ENCODE measurements at regions not wholly inside any gene's neighbourhood (a gene's known extent, or its start where the extent isn't known, plus 50 kb on each side); places are given as distances from the start of the nearest gene placed in this dataset.

- H3K27ac Mint-ChIP-seq, result no peak overlapping the region
- H3K4me3 ChIP-seq (ENCODE audit: low read length), result no peak overlapping the region
- DNase-seq, result no peak
- H3K9me3 Mint-ChIP-seq, result peaks cover 11 to 18% (median 14%) of the 10 kb centered on the region in 5 donors
- H3K36me3 Mint-ChIP-seq, result no peaks in the 10 kb centered on the region
- H3K27ac ChIP-seq (ENCODE audit: low read depth, low read length), result no peak overlapping the region
- ChIA-PET POLR2A (no interaction called here), CTCF (no interaction called here)
- no peaks in the 10 kb centered on the region for H3K4me1 ChIP-seq (ENCODE audit: insufficient read depth, low read length)
- H3K27me3 ChIP-seq (ENCODE audit: insufficient read depth, low read length, poor library complexity, severe bottlenecking), result no peaks in the 10 kb centered on the region
- no peaks in the 10 kb centered on the region for H3K9me3 ChIP-seq (ENCODE audit: low read length)
- H3K4me3 Mint-ChIP-seq, result no peak overlapping the region
- H3K36me3 ChIP-seq (ENCODE audit: insufficient read depth, low read length), result no peaks in the 10 kb centered on the region
- H3K27me3 Mint-ChIP-seq, result peaks cover 0 to 1% of the 10 kb centered on the region in 2 donors
- no peaks in the 10 kb centered on the region for H3K4me1 Mint-ChIP-seq
Observed at GRCh38 chr16:6827931-6828330, 504.7 kb upstream of the RBFOX1 start.

GRCh38 chr16:6827267-6827666 is 505.4 kb upstream of the RBFOX1 start:
- DNase-seq, result no peak
- Mint-ChIP-seq H3K27me3 (no peaks in the 10 kb centered on the region), H3K4me3 (no peak overlapping the region), H3K36me3 (no peaks in the 10 kb centered on the region), H3K4me1 (no peaks in the 10 kb centered on the region), H3K27ac (no peak overlapping the region), H3K9me3 (peaks cover 11 to 18% (median 14%) of the 10 kb centered on the region in 5 donors)
- no peaks in the 10 kb centered on the region for H3K9me3 ChIP-seq (ENCODE audit: low read length)
- no peaks in the 10 kb centered on the region for H3K27me3 ChIP-seq (ENCODE audit: insufficient read depth, low read length, poor library complexity, severe bottlenecking)
- ChIA-PET POLR2A (no interaction called here), CTCF (no interaction called here)
- H3K36me3 ChIP-seq (ENCODE audit: insufficient read depth, low read length), result no peaks in the 10 kb centered on the region
- no peaks in the 10 kb centered on the region for H3K4me1 ChIP-seq (ENCODE audit: insufficient read depth, low read length)
- no peak overlapping the region for H3K4me3 ChIP-seq (ENCODE audit: low read length)
- no peak overlapping the region for H3K27ac ChIP-seq (ENCODE audit: low read depth, low read length)

GRCh38 chr16:6822041-6822440 is 510.6 kb upstream of the RBFOX1 start:
- peaks cover 8 to 30% (median 18%) of the 10 kb centered on the region in 5 donors for H3K9me3 Mint-ChIP-seq
- no peaks in the 10 kb centered on the region for H3K36me3 Mint-ChIP-seq
- no peaks in the 10 kb centered on the region for H3K9me3 ChIP-seq (ENCODE audit: low read length)
- ChIA-PET CTCF (no interaction called here), POLR2A (no interaction called here)
- no peak overlapping the region for H3K27ac Mint-ChIP-seq
- no peak overlapping the region for H3K4me3 Mint-ChIP-seq
- no peaks in the 10 kb centered on the region for H3K36me3 ChIP-seq (ENCODE audit: insufficient read depth, low read length)
- no peak overlapping the region for H3K4me3 ChIP-seq (ENCODE audit: low read length)
- H3K27ac ChIP-seq (ENCODE audit: low read depth, low read length), result no peak overlapping the region
- H3K4me1 Mint-ChIP-seq, result no peaks in the 10 kb centered on the region
- no peaks in the 10 kb centered on the region for H3K4me1 ChIP-seq (ENCODE audit: insufficient read depth, low read length)
- H3K27me3 ChIP-seq (ENCODE audit: insufficient read depth, low read length, poor library complexity, severe bottlenecking), result no peaks in the 10 kb centered on the region
- H3K27me3 Mint-ChIP-seq, result no peaks in the 10 kb centered on the region
- DNase-seq, result no peak

- Mint-ChIP-seq H3K27ac (no peak overlapping the region), H3K27me3 (no peaks in the 10 kb centered on the region), H3K4me3 (no peak overlapping the region), H3K9me3 (peaks cover 2 to 22% (median 7%) of the 10 kb centered on the region in 5 donors), H3K36me3 (peaks cover 0 to 2% (median 0%) of the 10 kb centered on the region in 3 donors), H3K4me1 (no peaks in the 10 kb centered on the region)
- POLR2A ChIA-PET, result no interaction called here
- H3K9me3 ChIP-seq (ENCODE audit: low read length), result no peaks in the 10 kb centered on the region
- no peaks in the 10 kb centered on the region for H3K27me3 ChIP-seq (ENCODE audit: insufficient read depth, low read length, poor library complexity, severe bottlenecking)
- H3K36me3 ChIP-seq (ENCODE audit: insufficient read depth, low read length), result no peaks in the 10 kb centered on the region
- H3K27ac ChIP-seq (ENCODE audit: low read depth, low read length), result no peak overlapping the region
- CTCF ChIA-PET, result no interaction called here
- no peak overlapping the region for H3K4me3 ChIP-seq (ENCODE audit: low read length)
- no peak for DNase-seq
- no peaks in the 10 kb centered on the region for H3K4me1 ChIP-seq (ENCODE audit: insufficient read depth, low read length)
Observed at GRCh38 chr16:6804461-6804860, 528.2 kb upstream of the RBFOX1 start.

- Histone ChIP-seq H3K9me3 (ENCODE audit: low read length) (no peaks in the 10 kb centered on the region), H3K36me3 (ENCODE audit: insufficient read depth, low read length) (no peaks in the 10 kb centered on the region), H3K4me3 (ENCODE audit: low read length) (no peak overlapping the region), H3K27ac (ENCODE audit: low read depth, low read length) (no peak overlapping the region), H3K4me1 (ENCODE audit: insufficient read depth, low read length) (no peaks in the 10 kb centered on the region), H3K27me3 (ENCODE audit: insufficient read depth, low read length, poor library complexity, severe bottlenecking) (no peaks in the 10 kb centered on the region)
- peaks cover 2 to 22% (median 7%) of the 10 kb centered on the region in 5 donors for H3K9me3 Mint-ChIP-seq
- H3K27ac Mint-ChIP-seq, result no peak overlapping the region
- peaks cover 0 to 2% (median 0%) of the 10 kb centered on the region in 3 donors for H3K36me3 Mint-ChIP-seq
- ChIA-PET POLR2A (no interaction called here), CTCF (no interaction called here)
- no peak for DNase-seq
- no peak overlapping the region for H3K4me3 Mint-ChIP-seq
- H3K4me1 Mint-ChIP-seq, result no peaks in the 10 kb centered on the region
- no peaks in the 10 kb centered on the region for H3K27me3 Mint-ChIP-seq
Observed at GRCh38 chr16:6803176-6803575, 529.5 kb upstream of the RBFOX1 start.

GRCh38 chr16:6797223-6797622 is 535.4 kb upstream of the RBFOX1 start:
- Histone ChIP-seq H3K4me1 (ENCODE audit: insufficient read depth, low read length) (no peaks in the 10 kb centered on the region), H3K27me3 (ENCODE audit: insufficient read depth, low read length, poor library complexity, severe bottlenecking) (no peaks in the 10 kb centered on the region), H3K9me3 (ENCODE audit: low read length) (no peaks in the 10 kb centered on the region), H3K4me3 (ENCODE audit: low read length) (no peak overlapping the region), H3K36me3 (ENCODE audit: insufficient read depth, low read length) (no peaks in the 10 kb centered on the region), H3K27ac (ENCODE audit: low read depth, low read length) (no peak overlapping the region)
- Mint-ChIP-seq H3K27me3 (no peaks in the 10 kb centered on the region), H3K27ac (no peak overlapping the region), H3K36me3 (peaks cover 0 to 2% (median 0%) of the 10 kb centered on the region in 3 donors), H3K9me3 (peaks cover 3 to 24% (median 16%) of the 10 kb centered on the region in 5 donors), H3K4me3 (no peak overlapping the region), H3K4me1 (no peaks in the 10 kb centered on the region)
- ChIA-PET POLR2A (no interaction called here), CTCF (no interaction called here)
- no peak for DNase-seq

GRCh38 chr16:6777624-6778023 is 555.0 kb upstream of the RBFOX1 start:
- Mint-ChIP-seq H3K4me1 (no peaks in the 10 kb centered on the region), H3K27me3 (no peaks in the 10 kb centered on the region), H3K27ac (no peak overlapping the region), H3K36me3 (no peaks in the 10 kb centered on the region), H3K4me3 (peak overlapping the region in 1 of 7 donors; percentile 14), H3K9me3 (peaks cover 6 to 19% (median 9%) of the 10 kb centered on the region in 5 donors)
- Histone ChIP-seq H3K4me3 (ENCODE audit: low read length) (no peak overlapping the region), H3K27ac (ENCODE audit: low read depth, low read length) (no peak overlapping the region), H3K4me1 (ENCODE audit: insufficient read depth, low read length) (no peaks in the 10 kb centered on the region), H3K36me3 (ENCODE audit: insufficient read depth, low read length) (no peaks in the 10 kb centered on the region), H3K9me3 (ENCODE audit: low read length) (no peaks in the 10 kb centered on the region), H3K27me3 (ENCODE audit: insufficient read depth, low read length, poor library complexity, severe bottlenecking) (no peaks in the 10 kb centered on the region)
- no peak for DNase-seq
- POLR2A ChIA-PET, result no interaction called here
- CTCF ChIA-PET, result no interaction called here

GRCh38 chr16:6775712-6776111 is 556.9 kb upstream of the RBFOX1 start:
- Mint-ChIP-seq H3K4me1 (no peaks in the 10 kb centered on the region), H3K4me3 (no peak overlapping the region), H3K36me3 (no peaks in the 10 kb centered on the region), H3K27me3 (no peaks in the 10 kb centered on the region), H3K9me3 (peaks cover 0 to 6% (median under 1%) of the 10 kb centered on the region in 5 donors), H3K27ac (no peak overlapping the region)
- ChIA-PET POLR2A (no interaction called here), CTCF (no interaction called here)
- Histone ChIP-seq H3K4me3 (ENCODE audit: low read length) (no peak overlapping the region), H3K27me3 (ENCODE audit: insufficient read depth, low read length, poor library complexity, severe bottlenecking) (no peaks in the 10 kb centered on the region), H3K36me3 (ENCODE audit: insufficient read depth, low read length) (no peaks in the 10 kb centered on the region), H3K4me1 (ENCODE audit: insufficient read depth, low read length) (no peaks in the 10 kb centered on the region), H3K27ac (ENCODE audit: low read depth, low read length) (no peak overlapping the region), H3K9me3 (ENCODE audit: low read length) (no peaks in the 10 kb centered on the region)
- DNase-seq, result no peak

- ChIA-PET CTCF (no interaction called here), POLR2A (no interaction called here)
- no peaks in the 10 kb centered on the region for H3K27me3 Mint-ChIP-seq
- no peak overlapping the region for H3K27ac ChIP-seq (ENCODE audit: low read depth, low read length)
- no peak overlapping the region for H3K27ac Mint-ChIP-seq
- H3K4me1 Mint-ChIP-seq, result no peaks in the 10 kb centered on the region
- no peak for DNase-seq
- peaks cover 0 to 5% (median 2%) of the 10 kb centered on the region in 5 donors for H3K9me3 Mint-ChIP-seq
- no peaks in the 10 kb centered on the region for H3K27me3 ChIP-seq (ENCODE audit: insufficient read depth, low read length, poor library complexity, severe bottlenecking)
- no peaks in the 10 kb centered on the region for H3K9me3 ChIP-seq (ENCODE audit: low read length)
- no peaks in the 10 kb centered on the region for H3K36me3 ChIP-seq (ENCODE audit: insufficient read depth, low read length)
- no peaks in the 10 kb centered on the region for H3K36me3 Mint-ChIP-seq
- no peak overlapping the region for H3K4me3 ChIP-seq (ENCODE audit: low read length)
- no peak overlapping the region for H3K4me3 Mint-ChIP-seq
- no peaks in the 10 kb centered on the region for H3K4me1 ChIP-seq (ENCODE audit: insufficient read depth, low read length)
Observed at GRCh38 chr16:6771956-6772355, 560.7 kb upstream of the RBFOX1 start.
